OCI-M2 (cell line): ENCODE measurements at regions not wholly inside any gene's neighbourhood (a gene's known extent, or its start where the extent isn't known, plus 50 kb on each side); places are given as distances from the start of the nearest gene placed in this dataset.

Experiments
- DNase-seq: peaks from one replicate; lab custom pipeline; 2025; ENCODE audit not compliant: unreplicated experiment; lab: John Stamatoyannopoulos, UW

GRCh38 chr2:128448331-128449225, 129.9 kb upstream of the HS6ST1 start:
- no peak for DNase-seq

GRCh38 chr2:128449226-128450061, 130.8 kb upstream of the HS6ST1 start:
- DNase-seq, result no peak

- DNase-seq, result no peak
Measured at GRCh38 chr2:128450211-128451024, 131.8 kb upstream of the HS6ST1 start.

- DNase-seq, result no peak
Measured at GRCh38 chr2:128451084-128452023, 132.7 kb upstream of the HS6ST1 start.

- DNase-seq, result no peak
Measured at GRCh38 chr2:128452024-128452411, 133.3 kb upstream of the HS6ST1 start.

- no peak for DNase-seq
Measured at GRCh38 chr2:128452536-128453530, 134.2 kb upstream of the HS6ST1 start.

GRCh38 chr2:128454980-128455720, 136.5 kb upstream of the HS6ST1 start:
- no peak for DNase-seq

- no peak for DNase-seq
Measured at GRCh38 chr2:128455721-128456050, 137.0 kb upstream of the HS6ST1 start.

GRCh38 chr2:128456281-128456680, 137.6 kb upstream of the HS6ST1 start:
- DNase-seq, result no peak

GRCh38 chr2:128457006-128457604, 138.4 kb upstream of the HS6ST1 start:
- DNase-seq, result no peak

- DNase-seq, result no peak
Measured at GRCh38 chr2:128457716-128458115, 139.0 kb upstream of the HS6ST1 start.

GRCh38 chr2:128458505-128458904, 139.8 kb upstream of the HS6ST1 start:
- DNase-seq, result no peak

GRCh38 chr2:128464456-128464855, 145.8 kb upstream of the HS6ST1 start:
- no peak for DNase-seq

GRCh38 chr2:128465246-128466170, 146.8 kb upstream of the HS6ST1 start:
- DNase-seq, result no peak

- no peak for DNase-seq
Measured at GRCh38 chr2:128466376-128466775, 147.7 kb upstream of the HS6ST1 start.

- no peak for DNase-seq
Measured at GRCh38 chr2:128466776-128467175, 148.1 kb upstream of the HS6ST1 start.
